ENCODE measurements at regions not wholly inside any gene's neighbourhood (a gene's known extent, or its start where the extent isn't known, plus 50 kb on each side); places are given as distances from the start of the nearest gene placed in this dataset.

- DNase-seq = no peak
Measured at GRCh38 chr5:92599217-92599810, 981.7 kb downstream of the NR2F1-AS1 start.

DNA sequence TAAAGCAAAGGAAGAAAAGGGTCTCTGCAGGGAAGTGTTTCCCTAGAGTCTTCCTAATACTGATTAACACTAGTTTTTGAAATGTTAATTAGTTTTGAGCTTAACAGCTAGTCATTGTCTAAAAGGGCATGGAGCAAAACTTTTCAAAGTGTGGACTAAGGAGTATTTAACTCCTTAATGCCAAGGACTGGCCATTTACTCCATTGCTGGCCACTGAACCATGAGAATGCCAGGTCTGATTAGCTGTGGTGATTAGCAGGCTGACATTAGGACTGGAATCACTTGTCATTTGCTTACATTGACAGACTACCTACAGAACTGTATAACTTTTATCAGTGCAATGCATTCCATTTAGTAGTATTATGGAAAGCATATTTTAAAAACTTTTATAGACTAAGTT lies 987.0 kb downstream of the NR2F1-AS1 start:
- no peak for DNase-seq

DNA sequence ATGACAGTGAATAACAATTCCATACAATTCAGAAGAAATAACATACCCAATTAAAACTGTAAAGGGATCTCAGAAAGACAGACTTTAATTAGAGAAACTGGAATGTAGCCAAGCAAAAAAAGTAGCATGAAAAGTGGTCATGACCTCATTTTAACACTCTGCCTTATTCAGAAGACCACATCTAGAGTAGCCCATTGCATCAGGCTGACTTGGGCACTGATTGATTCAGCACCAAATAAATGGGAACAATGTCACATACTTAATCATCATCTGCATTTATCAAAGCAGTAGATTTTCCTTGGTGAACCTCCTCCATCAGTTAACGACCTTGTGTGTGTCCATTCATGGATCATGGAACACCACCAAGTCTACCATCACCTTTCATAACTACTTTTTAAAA lies 992.1 kb downstream of the NR2F1-AS1 start:
- DNase-seq = no peak

DNA sequence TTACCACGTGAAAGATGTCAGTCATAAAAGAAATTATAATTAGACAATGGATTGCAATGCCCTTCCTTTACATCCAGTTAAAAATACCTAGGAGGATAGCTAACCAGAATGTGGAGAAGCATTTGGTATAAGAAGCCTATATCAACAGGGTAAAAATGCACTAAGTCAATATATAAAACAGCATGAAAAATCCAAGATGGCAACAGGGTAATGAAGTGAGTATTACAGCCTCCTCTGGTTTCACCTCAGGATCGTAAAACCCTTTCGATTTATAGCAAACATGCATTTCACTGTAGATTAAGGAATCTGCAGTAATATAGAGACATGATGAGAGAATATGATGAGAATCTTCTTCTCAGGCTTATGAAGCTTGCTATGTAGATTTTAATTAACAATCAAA lies 999.3 kb downstream of the NR2F1-AS1 start:
- no peak for DNase-seq

DNA sequence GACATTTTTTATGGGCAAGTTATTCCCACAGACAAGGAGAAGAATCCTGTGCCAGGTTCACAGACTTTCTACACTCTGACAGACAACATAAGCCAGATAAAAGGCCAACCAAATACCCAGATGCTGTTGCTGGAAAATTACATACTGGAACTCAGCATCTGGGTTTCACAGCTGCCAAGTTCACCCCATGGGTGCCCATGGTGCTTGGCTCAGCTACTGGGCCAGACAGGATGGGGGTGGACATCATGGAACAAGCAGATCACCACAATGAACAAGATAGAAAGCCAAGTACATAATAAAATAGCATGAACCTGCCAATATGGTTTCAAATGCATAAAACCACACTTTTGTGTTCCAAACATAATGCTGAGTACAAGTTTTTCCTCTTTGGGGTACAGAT lies 999.8 kb downstream of the NR2F1-AS1 start:
- DNase-seq = no peak

- no peak for DNase-seq
Measured at GRCh38 chr5:92580814-92581213, 1000.2 kb downstream of the NR2F1-AS1 start.

DNA sequence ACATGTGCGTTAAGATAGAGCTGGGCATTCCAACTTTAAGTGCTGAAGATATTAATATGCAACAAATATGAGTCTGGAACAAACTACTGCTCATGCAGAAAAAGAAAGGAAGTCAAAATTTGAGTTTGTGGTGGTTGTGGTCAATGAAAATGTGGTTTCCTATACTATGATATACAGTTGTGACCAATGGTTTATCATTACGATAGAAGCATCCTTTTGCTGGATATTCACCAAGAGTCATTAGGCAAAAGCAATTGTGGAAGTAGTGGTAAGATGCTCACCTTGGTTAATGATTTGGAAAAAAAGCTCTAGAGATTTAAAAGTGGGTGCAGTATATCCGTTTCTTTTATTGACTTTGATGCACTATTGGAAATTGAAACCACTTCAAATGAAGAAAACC lies 1007.0 kb downstream of the NR2F1-AS1 start:
- DNase-seq = no peak

- no peak for DNase-seq
Measured at GRCh38 chr5:92568522-92568921, 1012.5 kb downstream of the NR2F1-AS1 start.

DNA sequence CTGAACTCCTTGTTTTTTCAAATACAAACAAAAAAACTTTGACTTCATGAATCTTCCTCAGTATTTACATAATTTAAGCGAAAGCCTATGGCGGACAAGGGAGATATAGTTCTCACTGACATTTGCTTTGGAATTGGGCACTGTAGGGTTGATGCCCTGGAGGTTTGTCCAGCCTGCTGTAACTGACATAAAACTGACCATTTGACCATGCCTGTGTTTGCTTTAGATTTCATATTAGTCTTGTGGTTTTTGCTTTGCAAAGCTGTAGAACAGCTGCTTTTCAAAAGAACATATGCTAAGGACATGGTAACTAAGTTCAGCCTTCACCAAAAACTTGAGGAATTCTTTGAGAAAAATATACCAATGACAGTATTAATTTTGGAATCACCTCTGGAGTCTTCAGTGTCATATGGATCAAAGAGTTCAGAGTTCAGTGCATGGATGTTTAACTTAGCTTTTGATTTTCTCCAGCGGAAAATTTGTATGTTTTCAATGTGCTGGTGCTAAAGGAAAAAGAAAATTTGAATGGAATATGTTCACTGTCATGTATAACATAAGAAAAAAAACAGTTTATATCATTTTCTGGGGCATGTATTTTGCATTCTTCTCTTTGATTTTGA lies 1013.1 kb downstream of the NR2F1-AS1 start:
- DNase-seq = no peak

GRCh38 chr5:92566113-92566786 lies 1014.8 kb downstream of the NR2F1-AS1 start:
- DNase-seq = no peak

DNA sequence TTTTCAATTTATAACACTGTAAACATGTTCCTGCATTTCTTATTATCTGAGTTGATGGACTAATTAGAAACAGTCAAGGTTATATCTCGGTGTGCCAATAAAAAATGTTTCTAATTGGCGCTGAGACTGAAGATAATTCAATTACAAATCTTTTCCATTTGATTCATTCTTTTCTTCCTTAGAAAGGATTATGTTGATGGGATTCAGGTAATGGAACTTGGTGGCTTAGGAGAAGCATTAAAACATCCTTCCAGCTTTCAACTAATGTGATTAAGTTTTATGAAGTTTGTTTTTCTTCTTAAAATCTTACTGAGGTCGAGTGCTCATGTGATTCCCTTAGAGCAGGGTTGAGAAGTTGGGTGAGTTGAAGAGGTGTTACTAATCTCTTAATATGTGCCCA lies 1015.3 kb downstream of the NR2F1-AS1 start:
- DNase-seq = no peak

GRCh38 chr5:92562065-92562464 lies 1019.0 kb downstream of the NR2F1-AS1 start:
- DNase-seq = no peak

GRCh38 chr5:92561411-92561959 lies 1019.5 kb downstream of the NR2F1-AS1 start:
- no peak for DNase-seq

DNA sequence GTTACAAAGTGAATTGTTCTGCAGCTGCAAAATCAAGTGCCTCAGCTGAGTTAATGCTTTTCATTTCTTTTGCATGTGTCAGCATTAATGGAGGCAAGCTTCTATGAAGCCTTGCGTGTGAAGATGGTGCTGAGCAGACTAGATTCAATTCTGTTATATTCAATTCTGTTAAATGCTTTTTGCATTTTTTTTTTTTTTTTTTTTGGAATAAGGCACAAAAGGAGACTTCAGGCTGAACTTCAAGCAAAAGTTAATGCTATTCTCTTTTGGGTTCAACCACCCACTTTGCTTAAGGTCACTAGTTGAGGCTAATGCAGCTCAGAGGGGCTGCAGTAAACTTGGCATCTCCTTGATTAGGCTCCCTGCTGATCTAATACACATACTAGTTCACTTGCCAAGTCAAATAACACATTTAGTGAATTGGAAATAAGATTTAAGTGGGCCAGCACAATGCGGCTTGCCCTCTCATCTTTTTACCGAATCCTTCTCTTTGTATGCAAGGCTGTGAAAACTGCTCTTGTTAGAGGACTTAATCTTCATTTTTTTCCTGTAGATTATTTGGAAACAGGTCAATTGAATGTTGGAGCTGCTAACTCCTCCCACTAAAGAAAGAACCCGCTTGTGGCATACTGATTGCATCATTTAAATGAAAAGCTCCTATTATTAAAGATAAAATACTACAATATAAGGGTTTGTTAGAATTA lies 1020.2 kb downstream of the NR2F1-AS1 start:
- DNase-seq = peak; percentile 77

DNA sequence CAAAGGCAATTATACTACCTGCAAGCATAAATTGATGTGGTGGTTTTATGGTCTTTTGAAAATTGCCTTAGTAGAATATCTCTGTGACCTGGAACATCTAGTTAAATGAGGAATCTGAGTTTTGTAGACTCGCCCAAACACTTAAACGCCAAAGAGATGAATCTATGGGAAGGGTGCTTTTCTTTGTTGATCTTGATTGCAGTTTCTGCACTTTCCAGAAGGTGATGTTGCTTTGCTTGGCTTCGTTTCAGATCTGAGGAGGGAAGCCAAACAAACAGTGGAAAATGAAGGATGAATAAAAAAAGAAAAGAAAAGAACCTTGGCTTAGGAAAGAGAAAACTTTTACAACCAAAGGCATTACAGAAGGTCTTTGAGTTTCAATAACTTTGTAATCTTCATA lies 1021.2 kb downstream of the NR2F1-AS1 start:
- peak; percentile 46 for DNase-seq

DNA sequence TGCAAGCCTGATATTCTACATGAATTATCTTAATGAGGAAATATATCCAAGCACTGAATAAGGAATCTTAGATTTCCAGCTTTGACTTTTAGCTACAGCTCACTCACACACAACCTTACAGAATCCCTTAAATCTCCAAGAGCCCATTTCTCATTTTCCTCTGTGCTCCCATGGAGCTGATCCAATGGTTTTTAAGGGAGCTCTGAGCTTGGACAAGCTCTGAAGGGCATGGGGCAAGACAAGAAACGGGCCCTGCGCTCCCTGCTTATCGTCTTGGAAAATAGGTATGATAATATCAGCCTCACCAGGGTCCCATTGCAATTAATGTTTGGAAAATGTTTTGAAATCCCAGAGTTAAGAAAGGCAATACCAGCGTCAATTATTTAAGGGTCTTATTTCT lies 1021.7 kb downstream of the NR2F1-AS1 start:
- no peak for DNase-seq

DNA sequence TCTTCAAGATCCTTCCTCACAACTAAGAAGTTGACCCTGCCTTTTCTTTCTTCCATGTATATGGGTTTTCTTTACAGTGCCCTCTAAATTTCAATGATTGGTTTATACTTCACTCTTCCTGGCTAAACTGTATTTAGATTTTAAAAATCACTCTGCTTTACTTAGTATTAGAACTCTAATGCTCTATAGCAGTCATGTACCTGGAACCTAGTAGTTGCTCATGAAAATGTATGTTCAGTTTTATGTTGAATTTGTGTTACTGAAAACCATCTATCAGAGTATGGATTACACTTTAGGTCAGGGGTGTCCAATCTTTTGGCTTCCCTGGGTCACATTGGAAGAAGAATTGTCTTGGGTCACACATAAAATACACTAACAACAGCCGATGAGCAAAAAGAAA lies 1024.3 kb downstream of the NR2F1-AS1 start:
- DNase-seq = no peak

- DNase-seq = no peak
Measured at GRCh38 chr5:92554447-92555085, 1026.5 kb downstream of the NR2F1-AS1 start.

GRCh38 chr5:92553326-92553725 lies 1027.7 kb downstream of the NR2F1-AS1 start:
- no peak for DNase-seq

- DNase-seq = no peak
Measured at GRCh38 chr5:92552206-92553160, 1028.5 kb downstream of the NR2F1-AS1 start.

- no peak for DNase-seq
Measured at GRCh38 chr5:92548346-92548745, 1032.7 kb downstream of the NR2F1-AS1 start.

DNA sequence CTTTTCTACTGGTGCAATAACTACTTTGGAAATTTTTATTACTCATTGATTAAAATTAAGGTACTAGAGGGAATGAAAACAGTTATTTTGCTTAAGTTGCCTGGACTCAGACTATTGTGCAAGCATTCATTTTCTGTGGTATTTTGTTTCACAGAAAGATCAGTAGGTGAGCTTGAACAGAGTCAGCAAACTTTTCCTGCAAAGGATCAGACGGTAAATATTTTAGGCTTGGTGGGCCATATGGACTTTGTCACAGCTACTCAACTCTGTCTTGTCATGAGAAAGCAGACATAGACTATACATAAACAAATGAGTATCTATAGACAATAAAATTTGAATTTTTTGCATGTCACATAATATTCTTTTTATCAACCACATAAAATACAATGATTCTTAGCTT lies 1036.4 kb downstream of the NR2F1-AS1 start:
- no peak for DNase-seq

Measured in NCI-H2227 treated with DMSO at 0.1 percent for 48 hours (cell line).